DND-41 (cell line): ENCODE measurements at regions not wholly inside any gene's neighbourhood (a gene's known extent, or its start where the extent isn't known, plus 50 kb on each side); places are given as distances from the start of the nearest gene placed in this dataset.

Source experiments
- ATAC-seq: fragments of 200-7000 bp; cut with Tn5 transposase; 3 replicates; pipeline ENCODE4 v1.9.1; 2021; ENCODE audit warnings: low read depth; ENCODE audit not compliant: insufficient read depth
- DNase-seq: peaks from one replicate; pipeline ENCODE4 v3.0.0-alpha.2; 2020
- H2AFZ ChIP-seq: 2 replicates; pipeline ENCODE4 v1.6.0; 2012; ENCODE audit warnings: low read depth, low read length
- H3K27ac ChIP-seq: 2 replicates; pipeline ENCODE4 v1.5.1; 2012; ENCODE audit warnings: low read length, inconsistent platforms
- H3K27me3 ChIP-seq: fragments of 200-600 bp; sonication (generic); 2 replicates; pipeline ENCODE4 v1.6.0; 2012; ENCODE audit warnings: low read length, mild to moderate bottlenecking, inconsistent platforms; ENCODE audit not compliant: insufficient read depth, poor library complexity
- H3K36me3 ChIP-seq: 2 replicates; pipeline ENCODE4 v1.5.1; 2012; ENCODE audit warnings: low read length, inconsistent platforms; ENCODE audit not compliant: insufficient read depth
- H3K4me1 ChIP-seq: 2 replicates; pipeline ENCODE4 v1.5.1; 2012; ENCODE audit warnings: mild to moderate bottlenecking, low read length; ENCODE audit not compliant: insufficient read depth
- H3K4me2 ChIP-seq: 2 replicates; pipeline ENCODE4 v1.6.0; 2012; ENCODE audit warnings: mild to moderate bottlenecking, moderate library complexity, low read length, inconsistent platforms; ENCODE audit not compliant: insufficient read depth
- H3K4me3 ChIP-seq, 2 experiments: fragments of 200-600 bp in 1 of 2; shearing (Covaris generic) in 1 of 2; 2 replicates each; pipeline ENCODE4 v1.5.1; 2012 to 2016; ENCODE audit warnings: inconsistent platforms in 2 of 2, low read length in 2 of 2, mild to moderate bottlenecking in 2 of 2, low read depth in 1 of 2, moderate library complexity in 1 of 2
- H3K79me2 ChIP-seq: 2 replicates; pipeline ENCODE4 v1.6.0; 2012; ENCODE audit warnings: low read length, inconsistent platforms; ENCODE audit not compliant: insufficient read depth
- H3K9ac ChIP-seq: 2 replicates; pipeline ENCODE4 v1.6.0; 2012; ENCODE audit warnings: low read depth, mild to moderate bottlenecking, inconsistent platforms, low read length, moderate library complexity
- H3K9me3 ChIP-seq: 2 replicates; pipeline ENCODE4 v1.5.1; 2012; ENCODE audit warnings: low read length, moderate library complexity, mild to moderate bottlenecking, inconsistent platforms; ENCODE audit not compliant: insufficient read depth, severe bottlenecking
- H4K20me1 ChIP-seq: 2 replicates; pipeline ENCODE4 v1.6.0; 2012; ENCODE audit warnings: low read length; ENCODE audit not compliant: insufficient read depth
- CTCF ChIP-seq: IDR thresholded peaks from 2 replicates; pipeline ENCODE4 v1.5.1; 2012; ENCODE audit warnings: borderline replicate concordance, low read length, moderate library complexity, mild to moderate bottlenecking; ENCODE audit not compliant: poor library complexity, severe bottlenecking; ENCODE audit errors: extremely low read depth
- EZH2 ChIP-seq: IDR thresholded peaks from 3 replicates; pipeline ENCODE4 v1.6.1; 2012; ENCODE audit warnings: borderline replicate concordance, low read depth, mild to moderate bottlenecking, moderate library complexity, low read length, inconsistent platforms; ENCODE audit not compliant: severe bottlenecking

- ATAC-seq (no peak), DNase-seq (no peak)
- no peaks in the 10 kb centered on the region for H4K20me1 ChIP-seq
- no peak overlapping the region for H3K4me2 ChIP-seq
- no peak overlapping the region for H3K27ac ChIP-seq
- no peak overlapping the region for H2AFZ ChIP-seq
- no peaks in the 10 kb centered on the region for H3K79me2 ChIP-seq
- no peak overlapping the region for H3K4me3 ChIP-seq
- H3K4me1 ChIP-seq, result no peaks in the 10 kb centered on the region
- no peaks in the 10 kb centered on the region for H3K9me3 ChIP-seq
- TF ChIP-seq EZH2 (no peak), CTCF (no peak)
- H3K36me3 ChIP-seq, result no peaks in the 10 kb centered on the region
- peaks cover 12% of the 10 kb centered on the region for H3K27me3 ChIP-seq
- no peak overlapping the region for H3K9ac ChIP-seq
Observed at GRCh38 chr14:49451938-49452337, 134.2 kb downstream of the RPS29 start.

GRCh38 chr14:49449749-49450148 lies 136.4 kb downstream of the RPS29 start:
- no peak for ATAC-seq
- no peak overlapping the region for H3K4me2 ChIP-seq
- no peaks in the 10 kb centered on the region for H4K20me1 ChIP-seq
- no peak overlapping the region for H3K9ac ChIP-seq
- H3K4me3 ChIP-seq, result no peak overlapping the region
- no peaks in the 10 kb centered on the region for H3K36me3 ChIP-seq
- H3K27ac ChIP-seq, result no peak overlapping the region
- no peak for TF ChIP-seq EZH2
- TF ChIP-seq CTCF, result no peak
- H3K9me3 ChIP-seq, result no peaks in the 10 kb centered on the region
- H3K4me1 ChIP-seq, result no peaks in the 10 kb centered on the region
- no peak overlapping the region for H2AFZ ChIP-seq
- H3K79me2 ChIP-seq, result no peaks in the 10 kb centered on the region
- no peak for DNase-seq
- H3K27me3 ChIP-seq, result peaks cover 8% of the 10 kb centered on the region

GRCh38 chr14:49447540-49448107 lies 138.6 kb downstream of the RPS29 start:
- H3K9ac ChIP-seq, result no peak overlapping the region
- no peak overlapping the region for H2AFZ ChIP-seq
- DNase-seq (no peak), ATAC-seq (no peak)
- H3K36me3 ChIP-seq, result no peaks in the 10 kb centered on the region
- peaks cover 8% of the 10 kb centered on the region for H3K27me3 ChIP-seq
- no peaks in the 10 kb centered on the region for H3K4me1 ChIP-seq
- H3K79me2 ChIP-seq, result no peaks in the 10 kb centered on the region
- no peak overlapping the region for H3K4me2 ChIP-seq
- no peak overlapping the region for H3K4me3 ChIP-seq
- TF ChIP-seq CTCF (no peak), EZH2 (no peak)
- no peaks in the 10 kb centered on the region for H3K9me3 ChIP-seq
- no peaks in the 10 kb centered on the region for H4K20me1 ChIP-seq
- no peak overlapping the region for H3K27ac ChIP-seq

- no peak overlapping the region for H3K4me3 ChIP-seq
- no peak for ATAC-seq
- H3K4me1 ChIP-seq, result no peaks in the 10 kb centered on the region
- TF ChIP-seq CTCF, result no peak
- TF ChIP-seq EZH2, result no peak
- DNase-seq, result no peak
- H3K79me2 ChIP-seq, result no peaks in the 10 kb centered on the region
- H3K36me3 ChIP-seq, result no peaks in the 10 kb centered on the region
- no peaks in the 10 kb centered on the region for H3K9me3 ChIP-seq
- no peak overlapping the region for H3K4me2 ChIP-seq
- H3K9ac ChIP-seq, result no peak overlapping the region
- H3K27ac ChIP-seq, result no peak overlapping the region
- no peaks in the 10 kb centered on the region for H4K20me1 ChIP-seq
- H3K27me3 ChIP-seq, result peaks cover 8% of the 10 kb centered on the region
- H2AFZ ChIP-seq, result no peak overlapping the region
Observed at GRCh38 chr14:49446801-49447200, 139.4 kb downstream of the RPS29 start.
